ENCODE measurements at regions not wholly inside any gene's neighbourhood (a gene's known extent, or its start where the extent isn't known, plus 50 kb on each side); places are given as distances from the start of the nearest gene placed in this dataset.

DNA sequence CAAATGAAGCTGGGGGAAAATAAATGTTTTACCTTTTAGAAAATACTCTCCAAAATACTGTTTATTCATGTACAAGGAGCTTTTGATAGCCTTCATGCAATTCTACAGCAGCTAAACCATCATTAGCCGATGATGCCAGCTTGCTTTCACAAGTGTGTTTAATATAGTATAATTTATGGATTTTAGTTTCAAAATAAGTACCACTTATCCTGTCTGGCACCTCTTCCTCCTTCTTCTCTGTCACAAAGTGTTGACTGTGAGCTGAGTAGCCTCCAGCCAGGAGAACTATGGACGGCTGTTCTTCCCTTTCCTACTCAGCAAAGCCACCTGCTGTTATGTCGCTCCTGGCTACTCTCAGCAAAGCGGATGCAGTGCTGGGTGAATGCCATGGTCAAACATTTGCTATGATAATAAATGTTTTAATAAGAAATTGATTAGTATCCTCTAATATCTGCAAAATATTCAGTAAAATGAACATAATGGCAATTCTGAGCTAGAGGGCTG lies 238.2 kb downstream of the LIG4 start:
- no peaks in the 10 kb centered on the region for H4K20me1 ChIP-seq (ENCODE audit: control insufficient read depth, insufficient read depth, insufficient read length)
- no peak overlapping the region for H3K4me3 Mint-ChIP-seq
- H3K4me1 Mint-ChIP-seq = no peaks in the 10 kb centered on the region
- H4K8ac ChIP-seq (replicated peaks; ENCODE audit: insufficient read length, low read depth, low read length) = no peak overlapping the region
- H3K9me3 Mint-ChIP-seq = no peaks in the 10 kb centered on the region
- H3K9me3 ChIP-seq (ENCODE audit: control insufficient read depth, low read depth, low read length) = no peaks in the 10 kb centered on the region
- TF ChIP-seq, protein P1, sequence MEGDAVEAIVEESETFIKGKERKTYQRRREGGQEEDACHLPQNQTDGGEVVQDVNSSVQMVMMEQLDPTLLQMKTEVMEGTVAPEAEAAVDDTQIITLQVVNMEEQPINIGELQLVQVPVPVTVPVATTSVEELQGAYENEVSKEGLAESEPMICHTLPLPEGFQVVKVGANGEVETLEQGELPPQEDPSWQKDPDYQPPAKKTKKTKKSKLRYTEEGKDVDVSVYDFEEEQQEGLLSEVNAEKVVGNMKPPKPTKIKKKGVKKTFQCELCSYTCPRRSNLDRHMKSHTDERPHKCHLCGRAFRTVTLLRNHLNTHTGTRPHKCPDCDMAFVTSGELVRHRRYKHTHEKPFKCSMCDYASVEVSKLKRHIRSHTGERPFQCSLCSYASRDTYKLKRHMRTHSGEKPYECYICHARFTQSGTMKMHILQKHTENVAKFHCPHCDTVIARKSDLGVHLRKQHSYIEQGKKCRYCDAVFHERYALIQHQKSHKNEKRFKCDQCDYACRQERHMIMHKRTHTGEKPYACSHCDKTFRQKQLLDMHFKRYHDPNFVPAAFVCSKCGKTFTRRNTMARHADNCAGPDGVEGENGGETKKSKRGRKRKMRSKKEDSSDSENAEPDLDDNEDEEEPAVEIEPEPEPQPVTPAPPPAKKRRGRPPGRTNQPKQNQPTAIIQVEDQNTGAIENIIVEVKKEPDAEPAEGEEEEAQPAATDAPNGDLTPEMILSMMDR (conservative IDR thresholded peaks at IDR 0.05) = no peak
- no peak overlapping the region for H2BK12ac ChIP-seq (ENCODE audit: insufficient read length, low read depth, low read length)
- H3T11ph ChIP-seq (ENCODE audit: low read length) = no peak overlapping the region
- H3K18ac ChIP-seq (ENCODE audit: insufficient read length, low read depth, low read length) = no peak overlapping the region
- H4K5ac ChIP-seq (ENCODE audit: insufficient read length, low read depth, low read length) = no peak overlapping the region
- no peaks in the 10 kb centered on the region for H3K79me1 ChIP-seq (ENCODE audit: insufficient read depth, low read depth, low read length, poor library complexity, severe bottlenecking)
- no peaks in the 10 kb centered on the region for H3K4me1 ChIP-seq (ENCODE audit: insufficient read depth, low read length)
- H3K27ac ChIP-seq (ENCODE audit: insufficient read length, low read depth, low read length) = no peak overlapping the region
- no peaks in the 10 kb centered on the region for H3K23me2 ChIP-seq (ENCODE audit: insufficient read length, low read depth, low read length, poor library complexity, severe bottlenecking)
- no peak overlapping the region for H4K91ac ChIP-seq (ENCODE audit: insufficient read length, low read depth, low read length)
- H3K79me2 ChIP-seq (ENCODE audit: insufficient read depth, low read length) = no peaks in the 10 kb centered on the region
- H2BK120ac ChIP-seq (ENCODE audit: low read depth, low read length, poor library complexity, severe bottlenecking) = no peak overlapping the region
- no peak overlapping the region for H3K56ac ChIP-seq (ENCODE audit: insufficient read length, low read depth, low read length)
- H2BK5ac ChIP-seq (ENCODE audit: insufficient read length, low read length) = no peak overlapping the region
- H3K36me3 Mint-ChIP-seq (ENCODE audit: insufficient read depth in 1 of 3, low read depth in 3 of 3) = no peaks in the 10 kb centered on the region
- H2AK5ac ChIP-seq (ENCODE audit: insufficient read length, low read length) = no peak overlapping the region
- no peak overlapping the region for H3K9ac ChIP-seq (ENCODE audit: extremely low read depth, insufficient read length, low read length)
- H2BK20ac ChIP-seq (ENCODE audit: low read depth, low read length, poor library complexity, severe bottlenecking) = no peak overlapping the region
- no CpG with 5 or more reads among the region's 4 CpGs for WGBS (ENCODE audit: extremely low coverage, insufficient read length, low lambda C conversion rate)
- H3K27me3 Mint-ChIP-seq (ENCODE audit: low read depth) = no peaks in the 10 kb centered on the region; the same call in 1 of the 2 replicates
- no peak overlapping the region for H3K23ac ChIP-seq (ENCODE audit: insufficient read length, low read depth, low read length)
- H2AFZ ChIP-seq (ENCODE audit: low read length) = no peak overlapping the region
- no peak for DNase-seq
- no peak overlapping the region for H3K4me2 ChIP-seq (ENCODE audit: insufficient read depth, insufficient read length, low read length)
- no peaks in the 10 kb centered on the region for H3K27me3 ChIP-seq (ENCODE audit: insufficient read depth, low read length)
- H3K4ac ChIP-seq (ENCODE audit: low read depth, low read length) = no peak overlapping the region
- no peak overlapping the region for H3K14ac ChIP-seq (ENCODE audit: insufficient read depth, low read length)
- H3K27ac Mint-ChIP-seq = no peak overlapping the region
- no peak overlapping the region for H2BK15ac ChIP-seq (ENCODE audit: low read depth, low read length)

Measured in H9 (cell line).